CD14-positive monocyte (primary cell): ENCODE measurements at regions not wholly inside any gene's neighbourhood (a gene's known extent, or its start where the extent isn't known, plus 50 kb on each side); places are given as distances from the start of the nearest gene placed in this dataset.

ENCODE experiments used
- DNase-seq, 3 donors: peaks; one replicate each; pipeline ENCODE4 v3.0.0-alpha.2; 2011 to 2022
- H2AFZ ChIP-seq: 2 replicates; pipeline ENCODE4 v1.6.0; 2012; ENCODE audit warnings: mild to moderate bottlenecking, low read depth, low read length, inconsistent platforms; ENCODE audit not compliant: insufficient read depth, poor library complexity, severe bottlenecking
- H3K27ac ChIP-seq, 2 donors: 1 replicate in 1 of 2; 2 replicates in 1 of 2; pipeline ENCODE4 v1.5.1; 2012 to 2013; ENCODE audit warnings: low read length in 2 of 2, control low read depth in 1 of 2, inconsistent platforms in 1 of 2, low read depth in 1 of 2, mild to moderate bottlenecking in 1 of 2
- H3K27me3 ChIP-seq, 2 donors: one replicate each; pipeline versions ENCODE4 v1.6.0 to v1.6.1; 2011 to 2013; ENCODE audit warnings: low read length in 2 of 2; ENCODE audit not compliant: control insufficient read depth in 2 of 2, insufficient read depth in 2 of 2
- H3K36me3 ChIP-seq, 2 donors: replicated peaks in 1 of 2; 1 replicate in 1 of 2; 2 replicates in 1 of 2; pipeline versions ENCODE4 v1.5.1 to v1.6.1; 2012 to 2013; ENCODE audit warnings: low read length in 2 of 2, control low read depth in 1 of 2, inconsistent platforms in 1 of 2, mild to moderate bottlenecking in 1 of 2; ENCODE audit not compliant: insufficient read depth in 2 of 2, control insufficient read depth in 1 of 2
- H3K4me1 ChIP-seq, 2 donors: 1 replicate in 1 of 2; 2 replicates in 1 of 2; pipeline versions ENCODE4 v1.5.1 to v1.6.1; 2012 to 2013; ENCODE audit warnings: low read length in 2 of 2, control low read depth in 1 of 2, inconsistent platforms in 1 of 2, mild to moderate bottlenecking in 1 of 2, moderate library complexity in 1 of 2; ENCODE audit not compliant: insufficient read depth in 2 of 2, control insufficient read depth in 1 of 2
- H3K4me2 ChIP-seq: replicated peaks from 2 replicates; pipeline ENCODE3; 2012; ENCODE audit warnings: low read length, moderate library complexity, mild to moderate bottlenecking; ENCODE audit not compliant: poor library complexity, severe bottlenecking; ENCODE audit errors: extremely low read depth
- H3K4me3 ChIP-seq, 3 experiments: fragments of 200-600 bp in 1 of 3; sonication (generic) in 1 of 3; replicated peaks in 1 of 3; 1 replicate in 2 of 3; 2 replicates in 1 of 3; pipeline ENCODE4 v1.5.1; 2011 to 2013; ENCODE audit warnings: low read length in 3 of 3, mild to moderate bottlenecking in 3 of 3, control low read depth in 2 of 3, low read depth in 2 of 3, inconsistent platforms in 1 of 3, moderate library complexity in 1 of 3
- H3K79me2 ChIP-seq: 2 replicates; pipeline ENCODE4 v1.6.0; 2012; ENCODE audit warnings: mild to moderate bottlenecking, control low read depth, inconsistent platforms, low read length, moderate library complexity; ENCODE audit not compliant: insufficient read depth
- H3K9ac ChIP-seq: 2 replicates; pipeline ENCODE4 v1.6.0; 2017; ENCODE audit warnings: low read length, mild to moderate bottlenecking; ENCODE audit not compliant: insufficient read depth, poor library complexity, severe bottlenecking
- H3K9me3 ChIP-seq, 2 donors: replicated peaks in 1 of 2; 1 replicate in 1 of 2; 2 replicates in 1 of 2; pipeline versions ENCODE4 v1.5.1 to v1.6.1; 2012 to 2013; ENCODE audit warnings: low read length in 2 of 2, control low read depth in 1 of 2; ENCODE audit not compliant: control insufficient read depth in 1 of 2, insufficient read depth in 1 of 2
- H4K20me1 ChIP-seq: 2 replicates; pipeline ENCODE4 v1.6.0; 2012; ENCODE audit warnings: mild to moderate bottlenecking, low read length, control low read depth, moderate library complexity; ENCODE audit not compliant: insufficient read depth
- H3K27ac Mint-ChIP-seq, 7 donors: one replicate each; pipeline ENCODE4 v1.8.0; 2020; ENCODE audit warnings: mild to moderate bottlenecking in 7 of 7, mixed read lengths in 7 of 7, moderate library complexity in 6 of 7, inconsistent platforms in 2 of 7
- H3K27me3 Mint-ChIP-seq, 3 donors: one replicate each; pipeline ENCODE4 v1.8.0; 2021 to 2022; ENCODE audit warnings: low read depth in 3 of 3, mild to moderate bottlenecking in 3 of 3, mixed read lengths in 3 of 3, moderate library complexity in 3 of 3, inconsistent platforms in 1 of 3
- H3K36me3 Mint-ChIP-seq, 2 donors: one replicate each; pipeline ENCODE4 v1.8.0; 2020; ENCODE audit warnings: mixed read lengths in 2 of 2, inconsistent platforms in 1 of 2, mild to moderate bottlenecking in 1 of 2
- H3K4me1 Mint-ChIP-seq: one replicate; pipeline ENCODE4 v1.8.0; 2020; ENCODE audit warnings: mild to moderate bottlenecking, mixed read lengths
- H3K4me3 Mint-ChIP-seq, 2 donors: one replicate each; pipeline ENCODE4 v1.8.0; 2020; ENCODE audit warnings: mild to moderate bottlenecking in 2 of 2, mixed read lengths in 2 of 2, moderate library complexity in 1 of 2
- H3K9me3 Mint-ChIP-seq, 7 donors: one replicate each; pipeline ENCODE4 v1.8.0; 2020 to 2022; ENCODE audit warnings: mixed read lengths in 7 of 7, mild to moderate bottlenecking in 6 of 7, moderate library complexity in 6 of 7, inconsistent platforms in 2 of 7
- WGBS: methylation state at CpG from one replicate; pipeline ENCODE4 v1.1.5; 2013; ENCODE audit warnings: missing lambda C conversion rate; ENCODE audit not compliant: insufficient coverage; 5-methylcytosine and 5-hydroxymethylcytosine counted together
- intact Hi-C, 2 donors: fragments of 100-400 bp; cut with micrococcal nuclease; formaldehyde crosslinking; loops; one replicate each; pipeline versions ENCODE4 v1.15.0 to v1.15.1; 2023
- TF ChIP-seq, protein P1 (sequence below): fragments of 200-600 bp; IDR thresholded peaks from one replicate; pipeline ENCODE4 v1.8.0; 2022; ENCODE audit warnings: antibody characterized with exemption, mild to moderate bottlenecking

DNA sequence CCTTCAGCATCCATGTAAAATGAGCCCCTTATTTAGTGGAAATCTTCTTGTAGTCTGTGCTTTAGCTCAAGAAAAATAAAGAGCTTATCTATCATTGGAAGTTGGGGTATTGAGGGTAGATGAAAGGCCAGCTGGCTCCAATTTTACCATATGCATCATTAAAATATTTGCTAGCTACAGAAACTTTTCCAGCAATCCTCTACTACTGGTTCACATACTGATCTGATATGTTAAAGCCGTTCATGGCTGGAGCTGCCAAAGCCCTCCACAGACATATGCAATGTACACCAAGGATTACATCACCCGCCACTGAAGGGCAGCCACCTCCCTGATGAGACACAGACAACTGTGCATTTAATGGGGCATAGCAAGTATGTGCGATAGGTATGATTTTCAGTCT, 1205.3 kb downstream of the GALC start:
- Mint-ChIP-seq H3K27me3 (no peaks in the 10 kb centered on the region), H3K4me1 (no peaks in the 10 kb centered on the region), H3K4me3 (no peak overlapping the region), H3K9me3 (peaks cover 0 to 10% (median 0%) of the 10 kb centered on the region in 7 donors), H3K36me3 (no peaks in the 10 kb centered on the region), H3K27ac (no peak overlapping the region)
- Histone ChIP-seq H3K36me3 (no peaks in the 10 kb centered on the region), H3K9me3 (no peaks in the 10 kb centered on the region), H2AFZ (no peak overlapping the region), H3K79me2 (no peaks in the 10 kb centered on the region), H3K4me3 (no peak overlapping the region), H3K4me1 (no peaks in the 10 kb centered on the region), H4K20me1 (no peaks in the 10 kb centered on the region), H3K9ac (no peak overlapping the region), H3K4me2 (no peak overlapping the region), H3K27me3 (no peaks in the 10 kb centered on the region), H3K27ac (no peak overlapping the region)
- TF ChIP-seq, protein P1, sequence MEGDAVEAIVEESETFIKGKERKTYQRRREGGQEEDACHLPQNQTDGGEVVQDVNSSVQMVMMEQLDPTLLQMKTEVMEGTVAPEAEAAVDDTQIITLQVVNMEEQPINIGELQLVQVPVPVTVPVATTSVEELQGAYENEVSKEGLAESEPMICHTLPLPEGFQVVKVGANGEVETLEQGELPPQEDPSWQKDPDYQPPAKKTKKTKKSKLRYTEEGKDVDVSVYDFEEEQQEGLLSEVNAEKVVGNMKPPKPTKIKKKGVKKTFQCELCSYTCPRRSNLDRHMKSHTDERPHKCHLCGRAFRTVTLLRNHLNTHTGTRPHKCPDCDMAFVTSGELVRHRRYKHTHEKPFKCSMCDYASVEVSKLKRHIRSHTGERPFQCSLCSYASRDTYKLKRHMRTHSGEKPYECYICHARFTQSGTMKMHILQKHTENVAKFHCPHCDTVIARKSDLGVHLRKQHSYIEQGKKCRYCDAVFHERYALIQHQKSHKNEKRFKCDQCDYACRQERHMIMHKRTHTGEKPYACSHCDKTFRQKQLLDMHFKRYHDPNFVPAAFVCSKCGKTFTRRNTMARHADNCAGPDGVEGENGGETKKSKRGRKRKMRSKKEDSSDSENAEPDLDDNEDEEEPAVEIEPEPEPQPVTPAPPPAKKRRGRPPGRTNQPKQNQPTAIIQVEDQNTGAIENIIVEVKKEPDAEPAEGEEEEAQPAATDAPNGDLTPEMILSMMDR = no peak
- no peak for DNase-seq
- intact Hi-C loops = no loop called here
- WGBS = 100% methylated on average over 1 of the region's 3 CpGs

DNA sequence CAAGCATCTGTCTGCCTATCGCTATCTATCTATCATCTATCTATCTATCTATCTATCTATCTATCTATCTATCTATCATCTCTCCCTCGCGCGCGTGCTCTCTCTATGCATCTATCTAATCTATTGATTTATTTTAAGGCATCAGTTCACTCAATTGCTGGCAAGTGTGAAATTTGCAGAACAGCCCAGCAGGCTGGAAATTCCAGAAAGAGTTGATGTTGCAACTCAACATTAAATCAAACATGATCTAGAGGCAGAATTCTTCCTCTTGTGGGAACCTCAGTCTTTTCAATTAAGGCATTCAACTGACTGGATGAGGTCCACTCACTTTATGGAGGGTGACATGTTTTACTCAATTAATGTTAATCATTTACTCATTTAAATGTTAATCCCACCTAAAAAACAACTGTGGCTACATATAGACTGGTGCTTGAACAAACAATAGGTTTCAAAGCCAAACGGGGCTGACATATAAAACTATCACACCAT, 1210.8 kb downstream of the GALC start:
- H4K20me1 ChIP-seq = no peaks in the 10 kb centered on the region
- Mint-ChIP-seq H3K4me1 (no peaks in the 10 kb centered on the region), H3K27me3 (no peaks in the 10 kb centered on the region), H3K9me3 (peaks cover 0 to 3% (median 0%) of the 10 kb centered on the region in 7 donors), H3K27ac (no peak overlapping the region), H3K36me3 (no peaks in the 10 kb centered on the region), H3K4me3 (no peak overlapping the region)
- H3K9ac ChIP-seq = no peak overlapping the region
- H3K4me3 ChIP-seq = no peak overlapping the region
- no peaks in the 10 kb centered on the region for H3K9me3 ChIP-seq
- H3K79me2 ChIP-seq = no peaks in the 10 kb centered on the region
- no peaks in the 10 kb centered on the region for H3K4me1 ChIP-seq
- no peak for DNase-seq
- WGBS = no CpG with 5 or more reads among the region's 6 CpGs
- H3K4me2 ChIP-seq = no peak overlapping the region
- H2AFZ ChIP-seq = no peak overlapping the region
- no peaks in the 10 kb centered on the region for H3K36me3 ChIP-seq
- no peaks in the 10 kb centered on the region for H3K27me3 ChIP-seq
- no peak overlapping the region for H3K27ac ChIP-seq
- TF ChIP-seq, protein P1 = no peak
- intact Hi-C loops = no loop called here
